ENCODE measurements at regions not wholly inside any gene's neighbourhood (a gene's known extent, or its start where the extent isn't known, plus 50 kb on each side); places are given as distances from the start of the nearest gene placed in this dataset.

- DNase-seq: no peak
- no peak overlapping the region for H3K14ac ChIP-seq (ENCODE audit: low read length)
- no peak overlapping the region for H2AFZ ChIP-seq (ENCODE audit: insufficient read depth, low read length, poor library complexity)
- no peak overlapping the region for H2BK5ac ChIP-seq (ENCODE audit: low read depth, low read length, poor library complexity)
- H3K27me3 ChIP-seq (ENCODE audit: insufficient read depth, low read length): no peaks in the 10 kb centered on the region
- H4K12ac ChIP-seq (ENCODE audit: low read depth, low read length): no peak overlapping the region
- no peak overlapping the region for H3K4me2 ChIP-seq (ENCODE audit: low read length)
- no peaks in the 10 kb centered on the region for H3K4me1 ChIP-seq (ENCODE audit: control insufficient read depth in 1 of 2, insufficient read depth in 2 of 2, low read length in 2 of 2)
- H2BK120ac ChIP-seq (ENCODE audit: insufficient read depth, low read length, poor library complexity): no peak overlapping the region
- H3K18ac ChIP-seq (ENCODE audit: low read length): no peak overlapping the region
- H3K79me2 ChIP-seq (ENCODE audit: control insufficient read depth, insufficient read depth, low read length, poor library complexity): no peaks in the 10 kb centered on the region
- H3K4ac ChIP-seq (ENCODE audit: low read depth, low read length): no peak overlapping the region
- no CpG with 5 or more reads among the region's 2 CpGs for WGBS (ENCODE audit: extremely low coverage, insufficient coverage, insufficient read length)
- no peak overlapping the region for H3K27ac ChIP-seq (ENCODE audit: low read depth, low read length)
- peaks cover 3% of the 10 kb centered on the region for H3K9me3 ChIP-seq (ENCODE audit: insufficient read depth, low read depth, low read length)
- H3K9ac ChIP-seq (ENCODE audit: low read length): no peak overlapping the region
- no peaks in the 10 kb centered on the region for H3K79me1 ChIP-seq (ENCODE audit: low read length)
- H3K4me3 ChIP-seq (ENCODE audit: low read depth, low read length): no peak overlapping the region
- no peak overlapping the region for H4K8ac ChIP-seq (ENCODE audit: low read depth, low read length)
- H2BK12ac ChIP-seq (ENCODE audit: low read length): no peak overlapping the region
- no peak overlapping the region for H2AK5ac ChIP-seq (ENCODE audit: low read length)
- no peak overlapping the region for H4K91ac ChIP-seq (ENCODE audit: low read depth, low read length)
- no peak overlapping the region for H3K23ac ChIP-seq (ENCODE audit: low read length)
- H3K36me3 ChIP-seq (ENCODE audit: control insufficient read depth in 1 of 2, insufficient read depth in 2 of 2, low read length in 2 of 2): no peaks in the 10 kb centered on the region
Observed at GRCh38 chr7:26609082-26609481, 255.3 kb downstream of the SKAP2 start.

GRCh38 chr7:26609532-26609931 is 254.9 kb downstream of the SKAP2 start:
- no peaks in the 10 kb centered on the region for H3K36me3 ChIP-seq (ENCODE audit: control insufficient read depth in 1 of 2, insufficient read depth in 2 of 2, low read length in 2 of 2)
- H2BK120ac ChIP-seq (ENCODE audit: insufficient read depth, low read length, poor library complexity): no peak overlapping the region
- H3K14ac ChIP-seq (ENCODE audit: low read length): no peak overlapping the region
- no peak overlapping the region for H4K8ac ChIP-seq (ENCODE audit: low read depth, low read length)
- H2BK5ac ChIP-seq (ENCODE audit: low read depth, low read length, poor library complexity): no peak overlapping the region
- no peak overlapping the region for H3K18ac ChIP-seq (ENCODE audit: low read length)
- WGBS (ENCODE audit: extremely low coverage, insufficient coverage, insufficient read length): no CpG with 5 or more reads among the region's 6 CpGs
- no peak overlapping the region for H3K23ac ChIP-seq (ENCODE audit: low read length)
- H4K91ac ChIP-seq (ENCODE audit: low read depth, low read length): no peak overlapping the region
- H3K4ac ChIP-seq (ENCODE audit: low read depth, low read length): no peak overlapping the region
- H3K4me1 ChIP-seq (ENCODE audit: control insufficient read depth in 1 of 2, insufficient read depth in 2 of 2, low read length in 2 of 2): no peaks in the 10 kb centered on the region
- no peak overlapping the region for H2AK5ac ChIP-seq (ENCODE audit: low read length)
- H3K4me3 ChIP-seq (ENCODE audit: low read depth, low read length): no peak overlapping the region
- no peak overlapping the region for H4K12ac ChIP-seq (ENCODE audit: low read depth, low read length)
- no peak overlapping the region for H2AFZ ChIP-seq (ENCODE audit: insufficient read depth, low read length, poor library complexity)
- H3K9me3 ChIP-seq (ENCODE audit: insufficient read depth, low read depth, low read length): peaks cover 3% of the 10 kb centered on the region
- H3K79me1 ChIP-seq (ENCODE audit: low read length): no peaks in the 10 kb centered on the region
- no peaks in the 10 kb centered on the region for H3K79me2 ChIP-seq (ENCODE audit: control insufficient read depth, insufficient read depth, low read length, poor library complexity)
- peak overlapping the region; percentile 43 for H3K9ac ChIP-seq (ENCODE audit: low read length)
- no peaks in the 10 kb centered on the region for H3K27me3 ChIP-seq (ENCODE audit: insufficient read depth, low read length)
- no peak overlapping the region for H3K4me2 ChIP-seq (ENCODE audit: low read length)
- DNase-seq: no peak
- no peak overlapping the region for H3K27ac ChIP-seq (ENCODE audit: low read depth, low read length)
- H2BK12ac ChIP-seq (ENCODE audit: low read length): no peak overlapping the region

- H3K4me3 ChIP-seq (ENCODE audit: low read depth, low read length): no peak overlapping the region
Observed at GRCh38 chr7:26612742-26613141, 251.6 kb downstream of the SKAP2 start.

GRCh38 chr7:26614503-26614902 is 249.9 kb downstream of the SKAP2 start:
- no peak overlapping the region for H2BK120ac ChIP-seq (ENCODE audit: insufficient read depth, low read length, poor library complexity)
- no peak overlapping the region for H3K4me2 ChIP-seq (ENCODE audit: low read length)
- no peak overlapping the region for H3K27ac ChIP-seq (ENCODE audit: low read depth, low read length)
- no peaks in the 10 kb centered on the region for H3K79me2 ChIP-seq (ENCODE audit: control insufficient read depth, insufficient read depth, low read length, poor library complexity)
- no peak overlapping the region for H3K9ac ChIP-seq (ENCODE audit: low read length)
- no peaks in the 10 kb centered on the region for H3K4me1 ChIP-seq (ENCODE audit: control insufficient read depth in 1 of 2, insufficient read depth in 2 of 2, low read length in 2 of 2)
- H3K9me3 ChIP-seq (ENCODE audit: insufficient read depth, low read depth, low read length): peaks cover 2% of the 10 kb centered on the region
- no peak overlapping the region for H4K91ac ChIP-seq (ENCODE audit: low read depth, low read length)
- H3K27me3 ChIP-seq (ENCODE audit: insufficient read depth, low read length): no peaks in the 10 kb centered on the region
- H3K36me3 ChIP-seq (ENCODE audit: control insufficient read depth in 1 of 2, insufficient read depth in 2 of 2, low read length in 2 of 2): no peaks in the 10 kb centered on the region
- no peaks in the 10 kb centered on the region for H3K79me1 ChIP-seq (ENCODE audit: low read length)
- H3K14ac ChIP-seq (ENCODE audit: low read length): no peak overlapping the region
- no peak overlapping the region for H2BK5ac ChIP-seq (ENCODE audit: low read depth, low read length, poor library complexity)
- H3K23ac ChIP-seq (ENCODE audit: low read length): no peak overlapping the region
- H2AFZ ChIP-seq (ENCODE audit: insufficient read depth, low read length, poor library complexity): no peak overlapping the region
- H3K4me3 ChIP-seq (ENCODE audit: low read depth, low read length): no peak overlapping the region
- H4K12ac ChIP-seq (ENCODE audit: low read depth, low read length): no peak overlapping the region
- no peak overlapping the region for H3K4ac ChIP-seq (ENCODE audit: low read depth, low read length)
- no peak for DNase-seq
- H2AK5ac ChIP-seq (ENCODE audit: low read length): no peak overlapping the region
- no CpG with 5 or more reads among the region's 11 CpGs for WGBS (ENCODE audit: extremely low coverage, insufficient coverage, insufficient read length)
- no peak overlapping the region for H2BK12ac ChIP-seq (ENCODE audit: low read length)
- H4K8ac ChIP-seq (ENCODE audit: low read depth, low read length): no peak overlapping the region
- no peak overlapping the region for H3K18ac ChIP-seq (ENCODE audit: low read length)

More at GRCh38 chr7:26612742-26613141, 251.6 kb downstream of the SKAP2 start:
- no peak overlapping the region for H4K8ac ChIP-seq (ENCODE audit: low read depth, low read length)
- no peaks in the 10 kb centered on the region for H3K79me2 ChIP-seq (ENCODE audit: control insufficient read depth, insufficient read depth, low read length, poor library complexity)
- no peak overlapping the region for H2AFZ ChIP-seq (ENCODE audit: insufficient read depth, low read length, poor library complexity)
- H3K4me2 ChIP-seq (ENCODE audit: low read length): no peak overlapping the region
- H2AK5ac ChIP-seq (ENCODE audit: low read length): no peak overlapping the region
- H2BK12ac ChIP-seq (ENCODE audit: low read length): no peak overlapping the region
- DNase-seq: no peak
- no peaks in the 10 kb centered on the region for H3K27me3 ChIP-seq (ENCODE audit: insufficient read depth, low read length)
- no peaks in the 10 kb centered on the region for H3K79me1 ChIP-seq (ENCODE audit: low read length)
- H3K36me3 ChIP-seq (ENCODE audit: control insufficient read depth in 1 of 2, insufficient read depth in 2 of 2, low read length in 2 of 2): no peaks in the 10 kb centered on the region
- no peaks in the 10 kb centered on the region for H3K4me1 ChIP-seq (ENCODE audit: control insufficient read depth in 1 of 2, insufficient read depth in 2 of 2, low read length in 2 of 2)
- no peak overlapping the region for H3K14ac ChIP-seq (ENCODE audit: low read length)
- no peak overlapping the region for H2BK5ac ChIP-seq (ENCODE audit: low read depth, low read length, poor library complexity)
- no peak overlapping the region for H3K23ac ChIP-seq (ENCODE audit: low read length)
- H3K9me3 ChIP-seq (ENCODE audit: insufficient read depth, low read depth, low read length): peaks cover 3% of the 10 kb centered on the region
- H3K27ac ChIP-seq (ENCODE audit: low read depth, low read length): no peak overlapping the region
- no peak overlapping the region for H3K18ac ChIP-seq (ENCODE audit: low read length)
- no CpG with 5 or more reads among the region's 11 CpGs for WGBS (ENCODE audit: extremely low coverage, insufficient coverage, insufficient read length)
- H2BK120ac ChIP-seq (ENCODE audit: insufficient read depth, low read length, poor library complexity): no peak overlapping the region
- no peak overlapping the region for H4K91ac ChIP-seq (ENCODE audit: low read depth, low read length)
- no peak overlapping the region for H3K9ac ChIP-seq (ENCODE audit: low read length)
- no peak overlapping the region for H4K12ac ChIP-seq (ENCODE audit: low read depth, low read length)
- no peak overlapping the region for H3K4ac ChIP-seq (ENCODE audit: low read depth, low read length)

Data from trophoblast cell (in vitro differentiated cells and primary cell).